GM23338 (cell line): ENCODE measurements at regions not wholly inside any gene's neighbourhood (a gene's known extent, or its start where the extent isn't known, plus 50 kb on each side); places are given as distances from the start of the nearest gene placed in this dataset.

Experiments
- ATAC-seq: fragments of 200-7000 bp; cut with Tn5 transposase; 3 replicates; pipeline ENCODE4 v1.9.1; 2020
- DNase-seq: peaks from one replicate; pipeline ENCODE4 v3.0.0-alpha.2; 2015; ENCODE audit warnings: low spot score
- H2AFZ ChIP-seq: fragments of 200-600 bp; sonication (generic); 2 replicates; pipeline ENCODE4 v1.8.0; 2016; ENCODE audit warnings: antibody characterized with exemption, mild to moderate bottlenecking, moderate library complexity
- H3F3A ChIP-seq: fragments of 200-600 bp; sonication (generic); replicated peaks from 2 replicates; pipeline ENCODE4 v1.8.0; 2017; ENCODE audit warnings: antibody characterized with exemption, mixed run types, low read depth
- H3K27ac ChIP-seq: fragments of 200-600 bp; sonication (generic); 2 replicates; pipeline ENCODE4 v1.6.1; 2016; ENCODE audit warnings: low read depth
- H3K27me3 ChIP-seq: fragments of 200-600 bp; sonication (generic); 2 replicates; pipeline ENCODE4 v1.8.0; 2016; ENCODE audit warnings: mild to moderate bottlenecking, mixed run types, moderate library complexity; ENCODE audit not compliant: insufficient read depth
- H3K36me3 ChIP-seq: fragments of 200-600 bp; sonication (generic); 2 replicates; pipeline ENCODE4 v1.8.0; 2016; ENCODE audit warnings: mild to moderate bottlenecking; ENCODE audit not compliant: insufficient read depth
- H3K4me1 ChIP-seq: fragments of 200-600 bp; sonication (generic); 2 replicates; pipeline ENCODE4 v1.8.0; 2016; ENCODE audit warnings: mild to moderate bottlenecking, moderate library complexity; ENCODE audit not compliant: insufficient read depth
- H3K4me2 ChIP-seq: fragments of 200-600 bp; sonication (generic); 2 replicates; pipeline ENCODE4 v1.7.1; 2017; ENCODE audit warnings: mixed run types
- H3K4me3 ChIP-seq: fragments of 200-600 bp; sonication (generic); 2 replicates; pipeline ENCODE4 v1.6.1; 2016; ENCODE audit warnings: mixed run types
- H3K79me2 ChIP-seq: fragments of 200-600 bp; sonication (generic); replicated peaks from 2 replicates; pipeline ENCODE4 v1.8.0; 2017; ENCODE audit warnings: mild to moderate bottlenecking; ENCODE audit not compliant: insufficient read depth
- H3K9me2 ChIP-seq: fragments of 200-600 bp; sonication (generic); 2 replicates; pipeline ENCODE4 v1.8.0; 2017; ENCODE audit not compliant: insufficient read depth
- H4K20me1 ChIP-seq: fragments of 200-600 bp; sonication (generic); replicated peaks from 2 replicates; pipeline ENCODE4 v1.8.0; 2017; ENCODE audit warnings: mild to moderate bottlenecking; ENCODE audit not compliant: insufficient read depth
- H3K27ac Mint-ChIP-seq: 2 replicates; pipeline ENCODE4 v1.8.0; 2020; ENCODE audit warnings: inconsistent platforms, mild to moderate bottlenecking, moderate library complexity, mixed read lengths
- H3K27me3 Mint-ChIP-seq: 3 replicates; pipeline ENCODE4 v1.8.0; 2022; ENCODE audit warnings: low read depth, mild to moderate bottlenecking, moderate library complexity, mixed read lengths, inconsistent platforms; ENCODE audit not compliant: insufficient read depth, poor library complexity
- H3K36me3 Mint-ChIP-seq: 3 replicates; pipeline ENCODE4 v1.8.0; 2021; ENCODE audit warnings: low read depth, mild to moderate bottlenecking, inconsistent platforms, moderate library complexity, mixed read lengths
- H3K4me1 Mint-ChIP-seq: 3 replicates; pipeline ENCODE4 v1.8.0; 2020; ENCODE audit warnings: mild to moderate bottlenecking, inconsistent platforms, mixed read lengths
- H3K4me3 Mint-ChIP-seq: 3 replicates; pipeline ENCODE4 v1.8.0; 2021; ENCODE audit warnings: moderate library complexity, mild to moderate bottlenecking, inconsistent platforms, mixed read lengths
- H3K9me3 Mint-ChIP-seq: 3 replicates; pipeline ENCODE4 v1.8.0; 2020; ENCODE audit warnings: moderate library complexity, mild to moderate bottlenecking, inconsistent platforms, mixed read lengths
- EZH2phosphoT487 ChIP-seq: fragments of 200-600 bp; sonication (generic); IDR thresholded peaks from one replicate; pipeline ENCODE4 v1.8.1; 2018; ENCODE audit warnings: antibody characterized with exemption; ENCODE audit not compliant: unreplicated experiment
- JUNB ChIP-seq: IDR thresholded peaks from one replicate; pipeline ENCODE4 v1.6.1; 2016; ENCODE audit warnings: antibody characterized with exemption; ENCODE audit not compliant: unreplicated experiment
- NANOG ChIP-seq: IDR thresholded peaks from 2 replicates; pipeline ENCODE4 v1.6.1; 2016; ENCODE audit warnings: antibody characterized with exemption, borderline replicate concordance
- POLR2AphosphoS5 ChIP-seq: IDR thresholded peaks from 2 replicates; pipeline ENCODE4 v1.6.1; 2016; ENCODE audit warnings: antibody characterized with exemption, low read depth
- REST ChIP-seq: IDR thresholded peaks from one replicate; pipeline ENCODE4 v1.6.1; 2018; ENCODE audit warnings: antibody characterized with exemption; ENCODE audit not compliant: unreplicated experiment
- STAT1 ChIP-seq: IDR thresholded peaks from one replicate; pipeline ENCODE4 v1.6.1; 2016; ENCODE audit warnings: antibody characterized with exemption; ENCODE audit not compliant: unreplicated experiment
- ZNF462 ChIP-seq: fragments of 250-450 bp; sonication (Bioruptor Pico); IDR thresholded peaks from 2 replicates; pipeline ENCODE4 v1.5.0; 2020; ENCODE audit warnings: mild to moderate bottlenecking, moderate library complexity

- Histone ChIP-seq H3K79me2 (no peaks in the 10 kb centered on the region), H3K4me2 (no peak overlapping the region), H4K20me1 (no peaks in the 10 kb centered on the region), H3K36me3 (no peaks in the 10 kb centered on the region), H3K27me3 (no peaks in the 10 kb centered on the region), H3K4me3 (no peak overlapping the region), H3K4me1 (no peaks in the 10 kb centered on the region), H2AFZ (no peak overlapping the region), H3K27ac (no peak overlapping the region), H3K9me2 (0 out of 2 replicates have a peak, but pooled peaks cover under 1% of the 10 kb centered on the region), H3F3A (no peaks in the 10 kb centered on the region)
- Mint-ChIP-seq H3K27me3 (no peaks in the 10 kb centered on the region), H3K36me3 (no peaks in the 10 kb centered on the region), H3K9me3 (no peaks in the 10 kb centered on the region), H3K27ac (no peak overlapping the region), H3K4me1 (no peaks in the 10 kb centered on the region), H3K4me3 (no peak overlapping the region)
- DNase-seq, result no peak
- no peak for TF ChIP-seq POLR2AphosphoS5
- no peak for TF ChIP-seq STAT1
- no peak for TF ChIP-seq EZH2phosphoT487
- no peak for TF ChIP-seq JUNB
- TF ChIP-seq NANOG, result no peak
- ATAC-seq, result no peak
These were observed 266.8 kb upstream of the PRMT6 start for GRCh38 chr1:106789686-106790085.

- H3K79me2 ChIP-seq, result no peaks in the 10 kb centered on the region
- no peak overlapping the region for H3K27ac ChIP-seq
- no peaks in the 10 kb centered on the region for H3F3A ChIP-seq
- H3K27me3 ChIP-seq, result no peaks in the 10 kb centered on the region
- H4K20me1 ChIP-seq, result no peaks in the 10 kb centered on the region
- no peak overlapping the region for H3K4me3 Mint-ChIP-seq
- H3K4me1 ChIP-seq, result no peaks in the 10 kb centered on the region
- H3K27ac Mint-ChIP-seq, result no peak overlapping the region
- ATAC-seq (no peak), DNase-seq (no peak)
- H3K4me2 ChIP-seq, result no peak overlapping the region
- H3K9me2 ChIP-seq, result peaks cover 5% of the 10 kb centered on the region; the same call in 1 of the 2 replicates
- no peaks in the 10 kb centered on the region for H3K9me3 Mint-ChIP-seq
- H2AFZ ChIP-seq, result no peak overlapping the region; the same call in 1 of the 2 replicates
- TF ChIP-seq STAT1 (no peak), REST (no peak), EZH2phosphoT487 (no peak), NANOG (no peak), ZNF462 (CRISPR knock-in tag) (no peak), POLR2AphosphoS5 (no peak)
- H3K4me3 ChIP-seq, result no peak overlapping the region
- H3K36me3 ChIP-seq, result no peaks in the 10 kb centered on the region
- H3K4me1 Mint-ChIP-seq, result no peaks in the 10 kb centered on the region
- no peaks in the 10 kb centered on the region for H3K36me3 Mint-ChIP-seq
- no peaks in the 10 kb centered on the region for H3K27me3 Mint-ChIP-seq
These were observed 265.4 kb upstream of the PRMT6 start for GRCh38 chr1:106791041-106791440.
